ENCODE measurements at regions not wholly inside any gene's neighbourhood (a gene's known extent, or its start where the extent isn't known, plus 50 kb on each side); places are given as distances from the start of the nearest gene placed in this dataset.

DNA sequence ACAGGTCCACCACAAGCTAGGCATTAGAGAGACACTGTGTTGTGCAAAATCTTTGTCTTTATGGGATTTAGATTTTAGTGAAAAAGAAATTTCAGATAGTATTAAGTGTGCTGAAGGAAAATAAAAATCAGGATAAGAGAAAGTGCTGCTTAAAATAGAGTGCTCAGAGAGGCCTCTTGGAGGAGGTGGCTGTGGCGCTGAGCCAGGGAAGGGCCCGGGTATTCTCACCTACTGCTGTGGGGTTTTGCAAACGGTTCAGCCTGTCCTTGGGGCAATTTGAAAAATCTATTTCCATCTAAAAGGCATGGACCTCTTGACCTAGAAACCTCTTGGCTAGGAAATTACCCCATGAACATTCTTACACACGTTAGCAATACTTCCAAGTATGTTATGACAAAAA is 267.7 kb downstream of the TJP1 start (continued):
- TF ChIP-seq, protein P1, sequence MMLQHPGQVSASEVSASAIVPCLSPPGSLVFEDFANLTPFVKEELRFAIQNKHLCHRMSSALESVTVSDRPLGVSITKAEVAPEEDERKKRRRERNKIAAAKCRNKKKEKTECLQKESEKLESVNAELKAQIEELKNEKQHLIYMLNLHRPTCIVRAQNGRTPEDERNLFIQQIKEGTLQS (IDR thresholded peaks at IDR 0.05; ENCODE audit: insufficient read depth, low read depth, low read length): no peak
- TF ChIP-seq TAF7 (optimal IDR thresholded peaks at IDR 0.05; ENCODE audit: borderline replicate concordance, low read depth, low read length) (no peak), SIRT6 (IDR thresholded peaks at IDR 0.05; ENCODE audit: low read length) (no peak), CEBPB (IDR thresholded peaks at IDR 0.05; ENCODE audit: low read depth, low read length) (no peak), CHD1 (IDR thresholded peaks at IDR 0.05; ENCODE audit: low read depth, low read length) (no peak), SRF (IDR thresholded peaks at IDR 0.05; ENCODE audit: low read depth, low read length) (no peak), MAFK (IDR thresholded peaks at IDR 0.05; ENCODE audit: low read depth, low read length) (no peak)

All from H1 (cell line).